Aorta (tissue), 5 donors: ENCODE measurements at regions not wholly inside any gene's neighbourhood (a gene's known extent, or its start where the extent isn't known, plus 50 kb on each side); places are given as distances from the start of the nearest gene placed in this dataset.

Source experiments
- ATAC-seq: fragments of 200-7000 bp; cut with Tn5 transposase; one replicate; pipeline ENCODE4 v1.9.1; 2022; ENCODE audit warnings: moderate library complexity; ENCODE audit not compliant: low FRiP score
- DNase-seq, 2 donors: peaks; one replicate each; pipeline ENCODE4 v3.0.0-alpha.2; 2020
- H3K27ac ChIP-seq, 2 donors: one replicate each; pipeline ENCODE4 v1.5.1; 2013; ENCODE audit warnings: low read length in 2 of 2, mild to moderate bottlenecking in 2 of 2, moderate library complexity in 2 of 2, control low read depth in 1 of 2, inconsistent platforms in 1 of 2, low read depth in 1 of 2
- H3K27me3 ChIP-seq, 2 donors: one replicate each; pipeline ENCODE4 v1.6.1; 2013; ENCODE audit warnings: control low read depth in 1 of 2, low read length in 1 of 2, mild to moderate bottlenecking in 1 of 2, moderate library complexity in 1 of 2; ENCODE audit not compliant: insufficient read depth in 2 of 2, control insufficient read depth in 1 of 2
- H3K36me3 ChIP-seq, 2 donors: one replicate each; pipeline ENCODE4 v1.6.1; 2013; ENCODE audit warnings: control low read depth in 1 of 2, low read length in 1 of 2, mild to moderate bottlenecking in 1 of 2; ENCODE audit not compliant: insufficient read depth in 2 of 2, control insufficient read depth in 1 of 2
- H3K4me1 ChIP-seq, 2 donors: one replicate each; pipeline ENCODE4 v1.6.1; 2013; ENCODE audit warnings: low read length in 2 of 2, control low read depth in 1 of 2, mild to moderate bottlenecking in 1 of 2, moderate library complexity in 1 of 2; ENCODE audit not compliant: insufficient read depth in 2 of 2, control insufficient read depth in 1 of 2
- H3K4me3 ChIP-seq, 2 donors: one replicate each; pipeline ENCODE4 v1.5.1; 2013; ENCODE audit warnings: low read length in 2 of 2, control low read depth in 1 of 2, mild to moderate bottlenecking in 1 of 2
- H3K9me3 ChIP-seq: one replicate; pipeline ENCODE4 v1.6.1; 2013; ENCODE audit warnings: mild to moderate bottlenecking, low read length; ENCODE audit not compliant: control insufficient read depth
- WGBS, 2 donors: extraction: QIAGEN DNeasy Blood & Tissue Kit; methylation state at CpG; one replicate each; pipeline ENCODE4 v1.1.7; 2013; 5-methylcytosine and 5-hydroxymethylcytosine counted together
- intact Hi-C, 2 donors: fragments of 100-400 bp; cut with DNase I; formaldehyde crosslinking; loops; one replicate each; pipeline versions ENCODE4 v1.14.2 to v1.15.0; 2022
- donor health status: healthy with polysubstance abuse.
- donor health status: Bipolar disorder and iron deficiency.
- donor health status: DM: no; HTN: no; CAD: no.
- donor health status: DM: no; HTN: no; CAD: no.
- donor health status: DM: yes; HTN: yes; CAD: no.

DNA sequence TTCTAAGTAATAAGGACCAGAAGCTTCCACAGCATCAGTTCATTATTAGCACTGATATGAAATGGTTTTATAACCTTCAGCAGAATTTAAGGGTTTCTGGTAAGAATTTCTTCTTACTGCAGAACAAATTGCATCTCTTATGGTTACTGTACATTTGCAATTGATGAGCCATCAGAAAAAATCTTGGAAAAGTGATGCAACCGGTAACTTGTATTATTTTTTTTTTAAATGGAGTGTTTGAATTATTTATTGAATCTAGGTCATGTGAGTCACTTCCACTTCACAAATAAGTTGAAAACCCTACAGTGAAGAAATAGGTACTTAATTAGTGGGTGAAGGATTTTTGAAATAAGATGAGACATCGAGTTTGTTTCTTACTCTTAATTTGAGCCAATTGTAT, 786.0 kb downstream of the TUSC7 start:
- Histone ChIP-seq H3K36me3 (no peaks in the 10 kb centered on the region), H3K4me1 (no peaks in the 10 kb centered on the region), H3K27me3 (no peaks in the 10 kb centered on the region), H3K27ac (no peak overlapping the region), H3K9me3 (no peaks in the 10 kb centered on the region), H3K4me3 (no peak overlapping the region)
- WGBS, 2 donors: 88 to 90% methylated on average over 2 of the region's 2 CpGs
- DNase-seq (no peak), ATAC-seq (no peak)
- intact Hi-C loops: no loop called here

DNA sequence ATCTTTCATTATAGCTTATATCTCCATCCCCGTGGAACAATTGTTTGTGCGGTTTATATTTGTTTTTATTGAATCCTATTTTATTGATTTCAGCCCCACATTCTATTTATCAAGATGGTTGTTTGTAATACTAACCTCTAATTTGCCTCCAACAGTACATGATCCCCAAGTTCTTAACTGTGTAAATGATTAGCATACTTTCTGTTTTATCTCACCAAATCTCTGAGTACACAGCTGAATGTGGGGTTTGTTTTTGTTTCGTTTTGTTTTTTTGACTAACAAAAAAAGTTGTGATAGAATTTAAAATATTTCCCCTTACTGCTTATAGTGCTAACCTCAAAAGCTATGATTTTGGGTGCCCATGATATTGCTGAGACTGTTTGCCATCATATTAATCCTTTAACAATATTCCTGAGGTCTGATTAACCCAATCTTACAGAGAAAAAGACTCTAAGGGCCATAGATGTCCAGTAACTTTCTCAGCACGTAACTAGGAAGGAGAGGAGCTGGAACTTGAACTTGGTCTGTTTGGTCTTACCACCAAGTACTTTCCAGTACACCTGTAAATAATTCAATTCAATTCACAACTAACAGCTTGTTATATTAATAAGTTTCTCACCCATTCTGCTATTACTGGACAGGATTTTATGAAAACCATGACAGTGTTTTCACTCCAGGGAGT, 789.8 kb downstream of the TUSC7 start:
- ATAC-seq (no peak), DNase-seq (no peak)
- Histone ChIP-seq H3K27me3 (no peaks in the 10 kb centered on the region), H3K4me1 (no peaks in the 10 kb centered on the region), H3K9me3 (no peaks in the 10 kb centered on the region), H3K36me3 (no peaks in the 10 kb centered on the region), H3K27ac (no peak overlapping the region), H3K4me3 (no peak overlapping the region)
- WGBS, 2 donors: 83 to 84% methylated on average over 4 of the region's 4 CpGs
- intact Hi-C loops: no loop called here

DNA sequence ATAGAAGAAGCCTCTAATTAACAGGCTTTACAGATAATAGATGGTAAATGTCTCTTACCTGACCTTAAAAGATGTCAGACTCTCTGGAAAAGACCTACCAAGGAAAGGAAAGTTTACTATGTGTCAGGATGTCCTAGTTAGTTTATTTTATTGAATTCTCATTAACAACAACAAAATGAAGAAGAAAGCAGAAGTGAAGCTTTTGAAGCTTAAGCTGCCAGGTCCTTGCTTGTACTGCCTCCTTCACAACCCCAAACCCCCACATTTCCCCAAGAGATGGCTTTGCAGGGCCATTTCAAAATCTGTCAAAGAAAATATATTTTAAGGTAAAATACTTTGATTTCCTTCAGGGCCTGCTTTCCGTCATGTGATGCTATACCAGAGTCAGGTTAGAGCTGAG, 798.4 kb downstream of the TUSC7 start:
- DNase-seq (no peak), ATAC-seq (no peak)
- H3K4me3 ChIP-seq: no peak overlapping the region
- no peaks in the 10 kb centered on the region for H3K4me1 ChIP-seq
- no peaks in the 10 kb centered on the region for H3K9me3 ChIP-seq
- intact Hi-C loops: no loop called here
- WGBS, 2 donors: 97 to 98% methylated on average over 1 of the region's 1 CpG
- H3K36me3 ChIP-seq: no peaks in the 10 kb centered on the region
- H3K27ac ChIP-seq: no peak overlapping the region
- H3K27me3 ChIP-seq: no peaks in the 10 kb centered on the region

GRCh38 chr3:117509858-117510257, 800.3 kb downstream of the TUSC7 start:
- no peak for ATAC-seq

DNA sequence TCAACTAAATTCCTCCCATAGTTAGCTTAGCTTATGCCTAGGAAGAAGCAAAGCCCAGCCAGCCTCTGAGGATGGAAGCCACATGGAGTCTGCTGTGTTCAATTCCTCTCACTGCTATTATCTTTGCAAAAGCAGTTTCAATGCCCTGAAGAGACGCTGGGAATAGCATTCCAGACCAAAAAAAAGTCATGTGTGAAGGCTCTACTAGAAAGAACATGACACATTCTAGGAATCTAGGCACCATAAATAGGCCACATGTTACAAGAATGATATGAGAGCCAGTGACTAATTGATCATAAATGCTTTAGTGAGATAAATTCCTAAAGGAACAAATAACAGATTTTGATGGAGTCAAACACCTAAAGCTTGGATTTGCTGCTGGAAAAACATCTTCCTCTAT, 800.8 kb downstream of the TUSC7 start:
- intact Hi-C loops: no loop called here
- H3K9me3 ChIP-seq: no peaks in the 10 kb centered on the region
- WGBS, 2 donors: 10 to 15% methylated on average over 1 of the region's 1 CpG
- no peaks in the 10 kb centered on the region for H3K36me3 ChIP-seq
- no peak for DNase-seq
- ATAC-seq: no peak
- no peaks in the 10 kb centered on the region for H3K4me1 ChIP-seq
- no peaks in the 10 kb centered on the region for H3K27me3 ChIP-seq
- H3K4me3 ChIP-seq: no peak overlapping the region
- H3K27ac ChIP-seq: no peak overlapping the region

More at GRCh38 chr3:117509858-117510257, 800.3 kb downstream of the TUSC7 start:
- DNase-seq: no peak
- H3K4me1 ChIP-seq: no peaks in the 10 kb centered on the region
- H3K9me3 ChIP-seq: no peaks in the 10 kb centered on the region
- no peaks in the 10 kb centered on the region for H3K27me3 ChIP-seq
- H3K36me3 ChIP-seq: no peaks in the 10 kb centered on the region
- 96 to 100% methylated on average over 1 of the region's 1 CpG for WGBS, 2 donors
- intact Hi-C loops: no loop called here
- H3K27ac ChIP-seq: no peak overlapping the region
- H3K4me3 ChIP-seq: no peak overlapping the region

- DNase-seq (no peak), ATAC-seq (no peak)
Observed at GRCh38 chr3:117512975-117513374, 803.4 kb downstream of the TUSC7 start.

DNA sequence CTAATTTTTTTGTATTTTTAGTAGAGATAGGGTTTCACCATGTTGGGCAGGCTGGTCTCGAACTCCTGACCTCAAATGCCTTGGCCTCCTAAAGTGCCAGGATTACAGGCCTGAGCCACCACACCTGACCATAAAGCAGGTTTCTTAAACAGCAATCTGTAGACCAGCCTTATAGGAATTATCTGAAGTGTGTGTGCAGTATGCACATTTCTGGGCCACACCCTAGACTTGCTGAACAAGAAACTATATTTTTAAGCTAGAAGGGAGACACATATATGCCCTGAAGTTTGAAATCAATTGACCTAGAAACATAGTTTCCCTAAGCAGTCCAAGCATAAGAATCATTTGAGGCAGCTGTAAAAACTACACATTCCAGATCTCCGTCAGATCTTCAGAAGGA, 805.7 kb downstream of the TUSC7 start:
- WGBS, 2 donors: 92 to 99% methylated on average over 2 of the region's 2 CpGs
- intact Hi-C loops: no loop called here

More at GRCh38 chr3:117512975-117513374, 803.4 kb downstream of the TUSC7 start:
- Histone ChIP-seq H3K27ac (no peak overlapping the region), H3K4me3 (no peak overlapping the region), H3K4me1 (no peaks in the 10 kb centered on the region), H3K9me3 (no peaks in the 10 kb centered on the region), H3K27me3 (no peaks in the 10 kb centered on the region), H3K36me3 (no peaks in the 10 kb centered on the region)
- intact Hi-C loops: no loop called here
- 22 to 24% methylated on average over 1 of the region's 1 CpG for WGBS, 2 donors

DNA sequence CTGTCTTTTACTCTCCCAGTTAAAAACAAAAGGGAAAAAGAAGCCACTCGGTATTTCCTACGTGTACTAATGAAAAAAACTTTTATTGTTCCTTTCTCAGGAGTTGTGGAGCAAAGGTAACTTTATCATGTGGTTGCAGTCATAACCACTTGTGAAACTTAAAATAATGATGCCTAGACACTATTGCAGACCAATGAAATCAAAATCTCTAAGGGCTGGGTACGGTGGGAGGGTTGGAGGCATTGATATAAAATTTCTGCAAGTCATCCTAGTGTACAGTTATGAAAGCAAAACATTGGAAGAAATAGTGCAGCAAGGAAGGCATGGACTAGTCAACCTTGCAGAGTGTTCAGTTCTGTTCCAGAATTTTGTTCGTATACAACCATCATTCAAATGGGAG, 808.8 kb downstream of the TUSC7 start:
- WGBS, 2 donors: 73 to 75% methylated on average over 4 of the region's 4 CpGs
- DNase-seq: no peak
- ATAC-seq: no peak
- H3K4me3 ChIP-seq: no peak overlapping the region
- H3K9me3 ChIP-seq: no peaks in the 10 kb centered on the region
- intact Hi-C loops: no loop called here
- H3K4me1 ChIP-seq: no peaks in the 10 kb centered on the region
- H3K27me3 ChIP-seq: no peaks in the 10 kb centered on the region
- no peaks in the 10 kb centered on the region for H3K36me3 ChIP-seq
- H3K27ac ChIP-seq: no peak overlapping the region

More for the DNA sequence above, 805.7 kb downstream of the TUSC7 start:
- H3K4me1 ChIP-seq: no peaks in the 10 kb centered on the region
- no peak for ATAC-seq
- no peak for DNase-seq
- H3K27me3 ChIP-seq: no peaks in the 10 kb centered on the region
- H3K9me3 ChIP-seq: no peaks in the 10 kb centered on the region
- H3K4me3 ChIP-seq: no peak overlapping the region
- H3K36me3 ChIP-seq: no peaks in the 10 kb centered on the region
- no peak overlapping the region for H3K27ac ChIP-seq

- DNase-seq (no peak), ATAC-seq (no peak)
- no peaks in the 10 kb centered on the region for H3K27me3 ChIP-seq
- intact Hi-C loops: loop anchor here (10.0 kb wide), 1 partner anchor 745 kb away; no protein-coding TSS in a partner anchor
- no peak overlapping the region for H3K4me3 ChIP-seq
- H3K27ac ChIP-seq: no peak overlapping the region
- H3K4me1 ChIP-seq: no peaks in the 10 kb centered on the region
- H3K36me3 ChIP-seq: no peaks in the 10 kb centered on the region
- 91 to 96% methylated on average over 1 of the region's 1 CpG for WGBS, 2 donors
- no peaks in the 10 kb centered on the region for H3K9me3 ChIP-seq
Observed at GRCh38 chr3:117519776-117520175, 810.2 kb downstream of the TUSC7 start.
